GM21423 (cell line): ENCODE measurements at regions not wholly inside any gene's neighbourhood (a gene's known extent, or its start where the extent isn't known, plus 50 kb on each side); places are given as distances from the start of the nearest gene placed in this dataset.

ENCODE experiments used
- ATAC-seq: cut with Tn5 transposase; IDR thresholded peaks from one replicate; pipeline ENCODE4 v1.9.1; 2021; ENCODE audit warnings: mild to moderate bottlenecking, moderate library complexity; ENCODE audit not compliant: unreplicated experiment

DNA sequence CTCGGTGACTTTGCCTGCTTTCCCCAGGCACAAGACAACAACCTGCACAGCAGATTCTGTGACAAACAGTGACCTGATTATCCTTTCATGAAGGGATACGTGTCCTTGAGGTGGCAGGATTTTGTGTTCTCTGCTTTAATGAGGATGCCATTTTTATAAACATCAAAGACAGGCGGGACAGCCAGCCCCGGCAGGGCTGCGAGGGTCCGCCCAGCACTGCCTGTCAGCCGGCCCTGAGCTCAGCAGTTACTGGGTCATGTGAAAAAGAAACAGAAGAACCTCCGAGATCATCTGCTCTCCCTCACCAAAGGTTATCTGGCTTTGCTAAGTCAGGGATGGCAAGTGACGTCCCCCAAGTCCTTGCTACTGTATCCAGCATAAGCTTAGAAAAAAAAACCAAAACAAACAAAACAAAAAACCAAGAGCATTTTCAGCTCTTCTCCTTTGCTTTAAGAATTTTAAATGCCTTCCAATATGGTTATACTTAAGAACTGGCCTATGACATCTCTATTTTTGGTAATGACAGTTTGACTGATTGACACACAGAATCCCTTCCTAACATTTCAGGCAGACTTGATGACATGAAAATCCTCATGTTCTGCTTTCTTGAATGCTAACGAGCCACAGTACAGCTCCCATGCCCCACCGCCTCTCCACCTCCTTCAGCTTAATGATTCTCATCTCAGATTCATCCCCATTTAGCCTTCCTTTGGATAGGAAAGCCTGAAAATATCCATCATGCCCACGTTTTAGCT lies 666.6 kb upstream of the ARGLU1 start:
- no peak for ATAC-seq

DNA sequence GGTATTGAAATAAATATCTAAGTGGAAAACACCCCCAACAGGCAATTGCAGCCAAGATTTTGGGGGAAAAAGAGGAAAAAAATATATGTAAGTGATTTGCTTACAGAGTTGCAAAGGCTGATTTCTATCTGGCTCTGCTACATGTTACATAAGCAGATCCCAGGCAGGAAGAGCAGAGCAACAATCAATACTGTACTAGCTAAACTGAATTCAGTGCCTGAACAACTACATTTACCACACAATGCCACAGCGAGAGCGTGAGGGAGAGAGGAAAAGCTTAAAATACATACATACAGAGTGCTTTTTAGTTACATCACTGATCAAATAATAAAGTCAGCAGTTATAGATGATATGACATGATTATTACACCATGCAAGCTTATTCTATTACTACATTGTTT lies 665.6 kb upstream of the ARGLU1 start:
- no peak for ATAC-seq

GRCh38 chr13:107231944-107232343 lies 664.0 kb upstream of the ARGLU1 start:
- ATAC-seq, result no peak

- ATAC-seq, result no peak
These were observed 655.9 kb upstream of the ARGLU1 start for GRCh38 chr13:107223867-107224266.

DNA sequence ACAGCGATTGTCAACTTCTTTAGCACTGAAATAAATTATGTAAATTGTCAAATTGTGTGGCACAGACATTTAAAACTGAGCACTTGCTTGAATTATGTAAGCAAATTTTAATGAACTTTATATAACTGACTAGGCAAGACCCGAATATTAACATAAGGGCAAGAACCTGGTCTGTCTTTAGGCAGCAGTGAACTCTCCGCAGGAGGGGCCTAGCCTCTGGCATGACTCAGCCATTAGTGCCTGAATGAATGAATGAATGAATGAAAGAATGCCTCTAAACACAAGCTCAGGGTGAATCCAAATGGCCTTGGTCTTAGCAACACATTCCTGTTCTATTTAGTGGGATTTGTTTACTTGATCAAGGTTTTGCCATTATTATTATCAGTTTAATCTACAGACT lies 654.7 kb upstream of the ARGLU1 start:
- no peak for ATAC-seq

GRCh38 chr13:107220245-107220644 lies 652.3 kb upstream of the ARGLU1 start:
- ATAC-seq, result no peak

DNA sequence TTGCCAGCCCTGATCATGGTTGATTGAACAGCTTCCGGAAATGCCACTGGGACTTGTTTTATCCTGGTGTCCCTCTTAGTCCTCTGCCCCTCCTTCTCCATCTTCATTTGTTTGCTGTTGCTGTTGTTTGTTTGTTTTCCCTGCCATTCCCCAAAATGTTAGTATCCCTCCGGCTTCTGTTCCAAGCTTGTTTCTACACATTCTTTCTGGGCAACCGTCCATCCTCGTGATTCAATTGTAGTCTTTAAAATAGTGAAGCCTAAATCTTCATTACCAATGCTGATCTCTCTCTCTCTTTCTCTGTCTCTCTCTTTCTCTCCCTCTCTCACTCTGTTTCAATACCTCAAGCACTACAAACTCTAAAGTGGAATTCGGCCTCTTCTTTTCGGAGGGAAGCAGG lies 649.3 kb upstream of the ARGLU1 start:
- no peak for ATAC-seq

DNA sequence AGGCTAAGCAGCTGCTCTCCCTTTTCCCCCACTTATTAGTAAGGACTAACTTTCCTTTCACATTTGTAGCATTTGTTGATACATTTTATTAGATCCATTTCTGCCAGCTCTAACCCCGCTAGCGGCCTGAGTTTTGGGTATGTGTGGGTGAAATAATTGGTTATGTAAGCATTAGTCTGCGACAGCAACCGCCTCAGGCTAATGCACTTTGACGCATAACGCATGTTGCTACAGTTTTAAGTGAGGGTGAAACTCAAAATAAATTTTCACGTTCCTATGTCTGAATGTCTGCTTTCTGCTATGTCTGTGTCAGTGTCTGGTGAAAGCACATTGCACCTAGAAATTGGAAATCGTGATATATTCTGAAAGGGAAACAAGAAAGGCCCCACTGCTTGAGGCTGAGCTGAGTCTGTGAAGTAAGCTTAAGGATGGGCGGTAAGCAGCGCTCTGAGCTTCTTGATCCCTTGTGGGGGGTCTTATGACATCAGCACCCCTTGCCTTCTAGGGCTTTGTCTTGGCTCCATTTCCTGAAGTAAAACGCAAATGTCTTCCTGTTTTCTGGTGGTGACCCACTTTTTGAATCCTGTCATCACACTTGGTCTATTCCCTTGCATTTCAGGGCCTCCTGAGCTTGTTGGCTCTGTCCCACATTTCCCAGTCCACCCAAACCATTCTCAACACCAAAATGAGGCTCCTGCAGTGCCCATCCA lies 648.3 kb upstream of the ARGLU1 start:
- ATAC-seq, result no peak

- peak; percentile 97 for ATAC-seq
These were observed 643.1 kb upstream of the ARGLU1 start for GRCh38 chr13:107211073-107211472.

DNA sequence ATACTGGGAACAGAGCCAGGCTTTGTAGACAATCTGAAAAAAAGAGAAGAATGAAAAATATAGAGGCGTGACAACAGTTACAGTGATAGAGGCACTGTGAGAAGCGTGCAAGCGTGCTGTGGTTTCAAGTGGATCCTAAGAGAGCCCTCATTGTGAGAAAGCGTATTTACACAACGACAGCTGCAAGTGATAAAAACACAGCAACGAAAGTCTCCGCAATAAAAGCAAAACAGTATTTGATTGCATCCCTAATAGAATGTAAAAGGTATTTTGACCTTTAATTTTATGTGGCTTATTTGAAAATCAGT lies 642.7 kb upstream of the ARGLU1 start:
- no peak for ATAC-seq

DNA sequence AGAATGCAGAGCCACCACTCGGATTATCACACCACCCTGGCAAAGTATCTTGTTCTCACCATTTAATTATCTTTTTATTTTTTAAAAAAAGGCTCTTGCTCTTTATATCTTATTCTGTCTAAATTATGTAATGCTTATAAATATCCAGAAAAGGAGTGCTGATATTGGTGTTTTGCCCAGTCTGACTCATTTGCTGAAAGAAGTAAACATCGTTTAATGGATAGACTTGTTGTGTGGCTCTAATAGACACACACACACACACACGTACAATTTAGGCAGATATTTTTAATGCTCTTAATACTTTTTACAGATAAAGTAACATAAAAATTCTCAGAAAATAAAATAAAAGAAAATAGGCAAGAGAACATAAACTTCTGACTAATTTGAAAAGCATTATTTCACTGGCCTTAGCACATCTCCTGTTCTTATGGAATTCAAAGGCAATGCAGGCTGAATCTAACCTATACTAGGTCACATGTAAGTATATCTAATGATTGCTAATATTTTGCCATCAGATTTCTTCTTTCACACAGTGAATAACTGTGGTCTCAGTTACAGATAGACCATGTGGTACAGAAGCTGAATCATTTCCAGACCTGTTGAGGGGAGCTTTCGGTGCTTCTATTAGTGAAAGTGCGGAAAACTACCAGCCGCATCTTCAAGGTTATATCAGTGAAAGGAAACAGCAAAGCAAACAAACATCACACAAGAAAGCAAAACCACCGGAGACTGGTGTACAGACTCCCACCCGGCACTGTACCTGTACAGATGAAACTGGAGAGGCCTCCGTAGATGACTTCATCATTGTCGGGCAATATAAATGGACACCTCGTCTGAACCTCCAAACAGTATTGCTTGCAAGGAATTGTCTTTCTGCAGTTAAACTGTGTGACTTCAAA lies 642.1 kb upstream of the ARGLU1 start:
- ATAC-seq, result no peak

GRCh38 chr13:107208889-107209288 lies 641.0 kb upstream of the ARGLU1 start:
- no peak for ATAC-seq

GRCh38 chr13:107205318-107206104 lies 637.6 kb upstream of the ARGLU1 start:
- peak; percentile 96 for ATAC-seq

DNA sequence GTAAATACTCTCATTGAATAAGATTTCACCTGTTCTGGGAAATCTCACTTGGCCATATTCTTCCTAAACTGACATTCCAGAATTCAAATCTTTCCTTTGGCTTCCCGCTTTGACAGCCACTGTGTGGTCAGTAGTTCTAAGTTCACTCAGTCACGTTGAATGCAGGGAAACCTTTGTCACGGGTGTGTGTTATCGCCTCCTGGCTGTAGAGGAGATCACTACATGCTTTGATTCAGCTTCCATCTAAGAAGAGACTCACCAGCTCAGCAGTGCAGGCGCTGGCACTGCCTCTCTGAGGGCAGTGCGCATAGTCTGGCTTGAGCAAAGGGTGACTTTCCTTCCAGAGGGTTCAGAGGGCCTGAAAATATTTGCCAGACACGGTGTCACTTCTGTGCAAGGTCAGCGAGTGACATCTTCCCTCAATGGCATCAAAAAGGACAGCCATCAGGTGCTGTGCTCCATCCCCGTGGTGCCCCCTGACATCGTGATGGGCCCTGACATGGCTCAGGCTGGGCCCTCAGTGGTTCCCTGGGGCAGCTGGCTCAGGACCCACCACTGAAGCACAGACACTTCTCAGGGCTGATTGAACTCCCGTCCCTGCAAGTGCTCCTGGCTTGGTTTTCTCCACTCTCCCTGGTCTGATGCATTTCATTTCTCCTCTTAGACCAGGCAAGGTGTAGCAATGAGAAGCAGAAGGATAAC lies 635.4 kb upstream of the ARGLU1 start:
- no peak for ATAC-seq

- ATAC-seq, result no peak
These were observed 634.6 kb upstream of the ARGLU1 start for GRCh38 chr13:107202371-107203023.

DNA sequence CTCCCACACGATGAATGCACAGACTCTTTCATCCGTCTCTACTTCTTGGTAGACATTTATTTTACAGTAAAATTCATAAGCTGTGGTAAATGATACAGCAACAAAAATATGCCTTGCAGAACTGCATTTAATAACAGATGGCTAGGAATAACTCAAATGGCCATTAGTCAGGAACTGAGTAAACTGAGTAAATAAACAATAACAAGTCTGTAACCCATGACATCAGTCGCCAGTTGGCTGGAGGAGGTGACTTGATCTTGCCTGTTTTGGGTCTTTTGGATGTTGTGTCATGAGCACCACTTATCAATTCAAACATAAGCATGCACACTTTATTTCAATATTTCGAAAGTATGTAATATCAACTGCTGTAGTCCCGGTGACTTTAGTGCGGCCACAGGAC lies 632.6 kb upstream of the ARGLU1 start:
- ATAC-seq, result no peak

GRCh38 chr13:107192289-107192688 lies 624.4 kb upstream of the ARGLU1 start:
- no peak for ATAC-seq

DNA sequence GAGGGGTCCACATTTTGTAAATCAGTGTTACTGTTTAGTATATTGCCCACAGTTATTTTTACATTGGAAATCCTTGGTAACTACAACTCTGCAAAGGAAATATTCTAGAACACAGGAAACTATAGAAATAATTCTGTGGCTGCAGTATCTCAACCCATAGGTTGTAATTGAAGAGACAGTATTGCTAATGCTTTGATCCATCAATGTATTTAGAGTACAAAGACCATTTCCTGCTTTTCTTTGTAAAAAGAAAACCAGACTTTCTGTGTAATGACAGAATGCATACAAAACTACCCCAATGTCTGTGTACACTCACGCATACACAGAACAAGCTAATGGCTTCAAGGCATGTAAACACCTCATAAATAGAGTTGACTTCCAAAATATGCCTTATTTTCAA lies 622.1 kb upstream of the ARGLU1 start:
- no peak for ATAC-seq

GRCh38 chr13:107185889-107186288 lies 618.0 kb upstream of the ARGLU1 start:
- no peak for ATAC-seq
